ENCODE measurements at regions not wholly inside any gene's neighbourhood (a gene's known extent, or its start where the extent isn't known, plus 50 kb on each side); places are given as distances from the start of the nearest gene placed in this dataset.

GRCh38 chr4:128623508-128624215 lies 185.8 kb upstream of the JADE1 start:
- TF ChIP-seq POLR2A (IDR thresholded peaks at IDR 0.05) = no peak
- TF ChIP-seq, protein P1, sequence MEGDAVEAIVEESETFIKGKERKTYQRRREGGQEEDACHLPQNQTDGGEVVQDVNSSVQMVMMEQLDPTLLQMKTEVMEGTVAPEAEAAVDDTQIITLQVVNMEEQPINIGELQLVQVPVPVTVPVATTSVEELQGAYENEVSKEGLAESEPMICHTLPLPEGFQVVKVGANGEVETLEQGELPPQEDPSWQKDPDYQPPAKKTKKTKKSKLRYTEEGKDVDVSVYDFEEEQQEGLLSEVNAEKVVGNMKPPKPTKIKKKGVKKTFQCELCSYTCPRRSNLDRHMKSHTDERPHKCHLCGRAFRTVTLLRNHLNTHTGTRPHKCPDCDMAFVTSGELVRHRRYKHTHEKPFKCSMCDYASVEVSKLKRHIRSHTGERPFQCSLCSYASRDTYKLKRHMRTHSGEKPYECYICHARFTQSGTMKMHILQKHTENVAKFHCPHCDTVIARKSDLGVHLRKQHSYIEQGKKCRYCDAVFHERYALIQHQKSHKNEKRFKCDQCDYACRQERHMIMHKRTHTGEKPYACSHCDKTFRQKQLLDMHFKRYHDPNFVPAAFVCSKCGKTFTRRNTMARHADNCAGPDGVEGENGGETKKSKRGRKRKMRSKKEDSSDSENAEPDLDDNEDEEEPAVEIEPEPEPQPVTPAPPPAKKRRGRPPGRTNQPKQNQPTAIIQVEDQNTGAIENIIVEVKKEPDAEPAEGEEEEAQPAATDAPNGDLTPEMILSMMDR (IDR thresholded peaks at IDR 0.05 in 4 of 5, conservative IDR thresholded peaks at IDR 0.05 in 1 of 5) = no peak

Measured in gastrocnemius medialis (tissue), 4 donors.